ENCODE measurements at regions not wholly inside any gene's neighbourhood (a gene's known extent, or its start where the extent isn't known, plus 50 kb on each side); places are given as distances from the start of the nearest gene placed in this dataset.
A peak's percentile ranks its signal among the peaks of the same experiment; 100 is the strongest.
"Not testable (repeated sequence)": the region's sequence is repeated elsewhere in the genome, so short reads cannot be mapped to it uniquely, and the experiment has no call there.

GRCh38 chr13:90839061-90839460 is 508.4 kb upstream of the MIR17HG start:
- Mint-ChIP-seq H3K4me1 (no peaks in the 10 kb centered on the region), H3K4me3 (no peak overlapping the region), H3K27me3 (ENCODE audit: low read depth, poor library complexity) (peaks cover 6% of the 10 kb centered on the region), H3K9me3 (peaks cover 5% of the 10 kb centered on the region), H3K36me3 (ENCODE audit: low read depth) (no peaks in the 10 kb centered on the region), H3K27ac (no peak overlapping the region)
- no peak for TF ChIP-seq CTCF (IDR thresholded peaks at IDR 0.05)
- no peak for DNase-seq

- no peak for TF ChIP-seq CTCF (IDR thresholded peaks at IDR 0.05)
- no peaks in the 10 kb centered on the region for H3K4me1 Mint-ChIP-seq
- H3K36me3 Mint-ChIP-seq (ENCODE audit: low read depth): no peaks in the 10 kb centered on the region
- DNase-seq: no peak
- H3K4me3 Mint-ChIP-seq: no peak overlapping the region
- no peaks in the 10 kb centered on the region for H3K27me3 Mint-ChIP-seq (ENCODE audit: low read depth, poor library complexity)
- no peak overlapping the region for H3K27ac Mint-ChIP-seq
- no peaks in the 10 kb centered on the region for H3K9me3 Mint-ChIP-seq
Measured at GRCh38 chr13:90846936-90847335, 500.6 kb upstream of the MIR17HG start.

GRCh38 chr13:90853666-90854065 is 493.8 kb upstream of the MIR17HG start:
- not testable (repeated sequence) for H3K36me3 Mint-ChIP-seq (ENCODE audit: low read depth); H3K4me3 Mint-ChIP-seq; H3K4me1 Mint-ChIP-seq

GRCh38 chr13:90857921-90858320 is 489.6 kb upstream of the MIR17HG start:
- peaks cover 1% of the 10 kb centered on the region for H3K27me3 Mint-ChIP-seq (ENCODE audit: low read depth, poor library complexity)
- DNase-seq: no peak
- TF ChIP-seq CTCF (IDR thresholded peaks at IDR 0.05): no peak

More at GRCh38 chr13:90853666-90854065, 493.8 kb upstream of the MIR17HG start:
- peak overlapping the region; percentile 7 for H3K27ac Mint-ChIP-seq
- not testable (repeated sequence) for H3K9me3 Mint-ChIP-seq; H3K27me3 Mint-ChIP-seq (ENCODE audit: low read depth, poor library complexity); DNase-seq

GRCh38 chr13:90866006-90866405 is 481.5 kb upstream of the MIR17HG start:
- no peaks in the 10 kb centered on the region for H3K9me3 Mint-ChIP-seq
- no peak for TF ChIP-seq CTCF (IDR thresholded peaks at IDR 0.05)
- no peak for DNase-seq
- H3K27me3 Mint-ChIP-seq (ENCODE audit: low read depth, poor library complexity): no peaks in the 10 kb centered on the region
- no peak overlapping the region for H3K4me3 Mint-ChIP-seq
- no peak overlapping the region for H3K27ac Mint-ChIP-seq
- H3K36me3 Mint-ChIP-seq (ENCODE audit: low read depth): no peaks in the 10 kb centered on the region
- peaks cover 5% of the 10 kb centered on the region for H3K4me1 Mint-ChIP-seq

More at GRCh38 chr13:90857921-90858320, 489.6 kb upstream of the MIR17HG start:
- H3K36me3 Mint-ChIP-seq (ENCODE audit: low read depth): no peaks in the 10 kb centered on the region
- no peaks in the 10 kb centered on the region for H3K9me3 Mint-ChIP-seq
- H3K4me1 Mint-ChIP-seq: no peaks in the 10 kb centered on the region
- no peak overlapping the region for H3K27ac Mint-ChIP-seq
- H3K4me3 Mint-ChIP-seq: no peak overlapping the region

GRCh38 chr13:90867336-90867683 is 480.2 kb upstream of the MIR17HG start:
- peak; percentile 73 for DNase-seq
- Mint-ChIP-seq H3K9me3 (no peaks in the 10 kb centered on the region), H3K27ac (no peak overlapping the region), H3K4me3 (no peak overlapping the region), H3K36me3 (ENCODE audit: low read depth) (no peaks in the 10 kb centered on the region), H3K27me3 (ENCODE audit: low read depth, poor library complexity) (no peaks in the 10 kb centered on the region), H3K4me1 (peaks cover 5% of the 10 kb centered on the region)
- TF ChIP-seq CTCF (IDR thresholded peaks at IDR 0.05): peak; percentile 75
